Mammary epithelial cell (primary cell): ENCODE measurements at regions not wholly inside any gene's neighbourhood (a gene's known extent, or its start where the extent isn't known, plus 50 kb on each side); places are given as distances from the start of the nearest gene placed in this dataset.

Experiments used
- EZH2 ChIP-seq: IDR thresholded peaks from 2 replicates; pipeline ENCODE4 v1.6.1; 2012; ENCODE audit warnings: low read length, inconsistent platforms, borderline replicate concordance
- TF ChIP-seq, protein P1 (sequence below), 2 donors: IDR thresholded peaks in 1 of 2; conservative IDR thresholded peaks in 1 of 2; 2 replicates each; pipeline ENCODE4 v1.5.1; 2011 to 2012; ENCODE audit warnings: inconsistent platforms in 2 of 2, low read length in 2 of 2, mild to moderate bottlenecking in 2 of 2, control low read depth in 1 of 2, low read depth in 1 of 2; ENCODE audit not compliant: insufficient read depth in 1 of 2; ENCODE audit errors: extremely low read depth in 1 of 2

DNA sequence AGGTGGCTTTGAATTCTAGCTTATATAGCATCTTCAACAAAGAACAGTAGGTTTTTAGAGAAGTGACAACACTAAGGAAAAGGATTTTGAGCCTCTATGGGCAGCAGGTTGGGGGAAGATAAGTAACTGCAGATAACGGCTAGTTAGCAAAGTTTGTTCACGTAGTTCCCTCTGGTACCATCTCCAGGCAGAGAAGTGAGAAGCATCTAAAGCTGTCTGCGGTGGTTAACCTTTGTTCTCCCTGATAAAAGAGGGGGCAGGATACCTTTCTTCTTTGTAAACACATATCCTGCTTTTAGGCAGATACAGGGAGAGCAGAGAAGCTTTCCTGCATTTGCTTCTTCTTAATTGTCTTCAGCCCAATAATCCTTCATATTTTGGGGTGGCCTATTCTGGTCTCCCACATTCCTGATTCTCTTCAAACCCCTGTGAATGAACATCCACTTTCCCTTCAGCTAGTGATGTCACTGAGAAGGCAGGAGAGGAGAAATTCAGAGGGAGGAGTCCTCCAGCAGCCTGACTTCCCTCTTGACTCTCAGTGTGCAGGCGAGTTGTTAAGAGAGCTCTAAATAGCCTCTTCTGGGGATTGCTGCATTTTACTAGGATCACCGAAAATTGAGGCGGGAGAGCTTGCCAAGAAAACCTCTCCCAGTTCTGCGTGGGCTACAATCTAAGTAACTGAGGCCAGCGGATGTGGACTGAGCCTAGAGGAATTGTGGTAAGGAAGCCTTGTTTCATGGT, 393.7 kb upstream of the C2CD4B start:
- TF ChIP-seq, protein P1, sequence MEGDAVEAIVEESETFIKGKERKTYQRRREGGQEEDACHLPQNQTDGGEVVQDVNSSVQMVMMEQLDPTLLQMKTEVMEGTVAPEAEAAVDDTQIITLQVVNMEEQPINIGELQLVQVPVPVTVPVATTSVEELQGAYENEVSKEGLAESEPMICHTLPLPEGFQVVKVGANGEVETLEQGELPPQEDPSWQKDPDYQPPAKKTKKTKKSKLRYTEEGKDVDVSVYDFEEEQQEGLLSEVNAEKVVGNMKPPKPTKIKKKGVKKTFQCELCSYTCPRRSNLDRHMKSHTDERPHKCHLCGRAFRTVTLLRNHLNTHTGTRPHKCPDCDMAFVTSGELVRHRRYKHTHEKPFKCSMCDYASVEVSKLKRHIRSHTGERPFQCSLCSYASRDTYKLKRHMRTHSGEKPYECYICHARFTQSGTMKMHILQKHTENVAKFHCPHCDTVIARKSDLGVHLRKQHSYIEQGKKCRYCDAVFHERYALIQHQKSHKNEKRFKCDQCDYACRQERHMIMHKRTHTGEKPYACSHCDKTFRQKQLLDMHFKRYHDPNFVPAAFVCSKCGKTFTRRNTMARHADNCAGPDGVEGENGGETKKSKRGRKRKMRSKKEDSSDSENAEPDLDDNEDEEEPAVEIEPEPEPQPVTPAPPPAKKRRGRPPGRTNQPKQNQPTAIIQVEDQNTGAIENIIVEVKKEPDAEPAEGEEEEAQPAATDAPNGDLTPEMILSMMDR (conservative IDR thresholded peaks at IDR 0.05 in 1 of 2, IDR thresholded peaks at IDR 0.05 in 1 of 2; ENCODE audit: extremely low read depth in 1 of 2, insufficient read depth in 1 of 2, low read depth in 1 of 2, low read length in 2 of 2) = no peak
- TF ChIP-seq EZH2 = no peak
